ENCODE measurements at regions not wholly inside any gene's neighbourhood (a gene's known extent, or its start where the extent isn't known, plus 50 kb on each side); places are given as distances from the start of the nearest gene placed in this dataset.

DNA sequence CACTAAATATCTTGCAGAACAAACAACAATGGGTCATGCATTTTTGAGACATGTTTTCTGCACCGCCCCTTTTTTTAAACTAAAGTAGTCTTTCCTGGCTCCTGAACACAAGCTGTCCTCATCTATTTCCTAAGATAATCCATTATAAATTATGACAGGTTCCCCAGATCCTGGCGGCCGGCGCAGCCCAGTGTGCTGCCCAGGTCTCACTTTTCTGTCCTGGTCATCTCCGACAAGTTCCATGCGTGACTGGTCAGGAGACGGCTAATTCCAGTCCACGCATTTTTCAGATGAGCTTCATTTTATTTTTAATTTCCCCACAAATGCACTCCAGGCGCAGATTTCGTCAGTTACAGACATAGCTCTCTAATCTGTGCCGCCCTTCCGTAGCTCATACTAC is 92.9 kb upstream of the EGFLAM start:
- H3K36me3 ChIP-seq, result no peaks in the 10 kb centered on the region
- H3K27ac ChIP-seq, result no peak overlapping the region
- H3K27me3 ChIP-seq, result no peaks in the 10 kb centered on the region
- no peak for TF ChIP-seq POLR2AphosphoS5 (IDR thresholded peaks at IDR 0.05)
- TF ChIP-seq, protein P1, sequence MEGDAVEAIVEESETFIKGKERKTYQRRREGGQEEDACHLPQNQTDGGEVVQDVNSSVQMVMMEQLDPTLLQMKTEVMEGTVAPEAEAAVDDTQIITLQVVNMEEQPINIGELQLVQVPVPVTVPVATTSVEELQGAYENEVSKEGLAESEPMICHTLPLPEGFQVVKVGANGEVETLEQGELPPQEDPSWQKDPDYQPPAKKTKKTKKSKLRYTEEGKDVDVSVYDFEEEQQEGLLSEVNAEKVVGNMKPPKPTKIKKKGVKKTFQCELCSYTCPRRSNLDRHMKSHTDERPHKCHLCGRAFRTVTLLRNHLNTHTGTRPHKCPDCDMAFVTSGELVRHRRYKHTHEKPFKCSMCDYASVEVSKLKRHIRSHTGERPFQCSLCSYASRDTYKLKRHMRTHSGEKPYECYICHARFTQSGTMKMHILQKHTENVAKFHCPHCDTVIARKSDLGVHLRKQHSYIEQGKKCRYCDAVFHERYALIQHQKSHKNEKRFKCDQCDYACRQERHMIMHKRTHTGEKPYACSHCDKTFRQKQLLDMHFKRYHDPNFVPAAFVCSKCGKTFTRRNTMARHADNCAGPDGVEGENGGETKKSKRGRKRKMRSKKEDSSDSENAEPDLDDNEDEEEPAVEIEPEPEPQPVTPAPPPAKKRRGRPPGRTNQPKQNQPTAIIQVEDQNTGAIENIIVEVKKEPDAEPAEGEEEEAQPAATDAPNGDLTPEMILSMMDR (IDR thresholded peaks at IDR 0.05), result no peak
- TF ChIP-seq POLR2A (IDR thresholded peaks at IDR 0.05), result no peak
- H3K4me1 ChIP-seq, result no peaks in the 10 kb centered on the region
- no peak overlapping the region for H3K4me3 ChIP-seq
- no peak for DNase-seq (ENCODE audit: low spot score in 2 of 2)
- intact Hi-C loops (cut with DNase I; ENCODE audit: low total_unique reads), result no loop called here
- H3K9me3 ChIP-seq, result no peaks in the 10 kb centered on the region

DNA sequence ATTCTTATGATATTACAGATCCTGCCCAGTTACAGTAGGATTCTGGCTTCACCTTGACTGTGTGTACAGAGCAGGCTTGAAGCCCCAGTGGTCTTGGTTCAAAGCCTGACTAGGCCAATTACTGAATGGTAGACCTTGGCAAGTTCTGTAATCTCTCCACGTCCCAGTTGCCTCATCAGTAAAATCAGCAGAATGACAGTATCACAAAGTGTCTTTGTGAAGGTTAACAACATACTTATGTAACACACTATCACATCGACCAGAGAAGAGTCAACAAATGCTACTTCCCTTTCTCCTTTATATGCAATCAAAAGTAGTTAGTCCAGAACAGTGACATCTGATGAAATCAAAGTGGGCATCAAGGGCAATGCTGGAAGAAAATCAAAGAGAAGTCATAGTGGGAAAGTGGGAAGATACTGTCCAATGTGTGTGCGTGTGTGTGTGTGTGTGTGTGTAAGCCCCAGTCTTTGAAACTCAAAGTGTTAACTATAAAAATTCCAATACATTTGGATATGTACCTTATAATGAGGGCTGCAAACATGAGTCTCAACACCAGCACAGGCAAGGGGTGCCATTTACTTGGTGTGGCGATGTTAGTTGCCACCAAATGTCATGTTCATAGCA is 93.5 kb upstream of the EGFLAM start:
- H3K36me3 ChIP-seq, result no peaks in the 10 kb centered on the region
- H3K4me3 ChIP-seq, result no peak overlapping the region
- DNase-seq (ENCODE audit: low spot score in 2 of 2), result no peak
- no peaks in the 10 kb centered on the region for H3K9me3 ChIP-seq
- no peaks in the 10 kb centered on the region for H3K4me1 ChIP-seq
- TF ChIP-seq, protein P1 (IDR thresholded peaks at IDR 0.05), result no peak
- TF ChIP-seq POLR2A (IDR thresholded peaks at IDR 0.05), result no peak
- no peak for TF ChIP-seq POLR2AphosphoS5 (IDR thresholded peaks at IDR 0.05)
- H3K27ac ChIP-seq, result no peak overlapping the region
- no peaks in the 10 kb centered on the region for H3K27me3 ChIP-seq
- intact Hi-C loops (cut with DNase I; ENCODE audit: low total_unique reads), result loop anchor here (5.0 kb wide), 1 partner anchor 558 kb away; no protein-coding TSS in a partner anchor

DNA sequence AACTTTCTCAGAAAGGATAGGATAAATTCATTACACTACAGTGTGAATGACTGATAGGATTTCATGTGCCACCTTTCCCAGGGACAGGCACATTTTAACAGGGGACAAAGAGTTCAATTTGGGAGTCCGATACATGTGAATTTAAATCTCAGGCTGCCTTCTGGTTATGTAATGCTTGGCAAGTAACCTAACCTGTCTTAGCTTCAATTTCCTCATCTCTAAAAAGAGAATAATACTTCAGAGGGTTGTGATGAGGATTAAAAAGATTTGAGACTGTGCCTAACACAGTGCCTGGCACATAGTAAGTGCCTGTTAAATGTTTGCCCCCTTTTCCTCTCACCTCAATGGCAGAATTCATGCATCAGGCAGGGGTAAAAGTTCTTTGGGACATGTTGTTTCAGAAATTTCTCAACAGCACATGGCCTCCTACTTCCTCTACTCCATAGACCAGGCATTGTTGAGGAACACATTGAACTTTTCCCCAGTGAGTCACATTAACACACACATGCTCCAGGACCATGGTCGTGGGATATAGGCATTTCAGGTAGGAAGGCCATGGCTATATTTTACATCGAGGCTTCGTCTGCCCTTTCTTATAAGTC is 94.6 kb upstream of the EGFLAM start:
- no peaks in the 10 kb centered on the region for H3K4me1 ChIP-seq
- intact Hi-C loops (cut with DNase I; ENCODE audit: low total_unique reads), result loop anchor here (5.0 kb wide), 1 partner anchor 556 kb away; no protein-coding TSS in a partner anchor
- TF ChIP-seq, protein P1 (IDR thresholded peaks at IDR 0.05), result no peak
- TF ChIP-seq POLR2AphosphoS5 (IDR thresholded peaks at IDR 0.05), result no peak
- TF ChIP-seq POLR2A (IDR thresholded peaks at IDR 0.05), result no peak
- no peak overlapping the region for H3K27ac ChIP-seq
- H3K27me3 ChIP-seq, result no peaks in the 10 kb centered on the region
- no peak overlapping the region for H3K4me3 ChIP-seq
- no peak for DNase-seq (ENCODE audit: low spot score in 2 of 2)
- no peaks in the 10 kb centered on the region for H3K9me3 ChIP-seq
- no peaks in the 10 kb centered on the region for H3K36me3 ChIP-seq

DNA sequence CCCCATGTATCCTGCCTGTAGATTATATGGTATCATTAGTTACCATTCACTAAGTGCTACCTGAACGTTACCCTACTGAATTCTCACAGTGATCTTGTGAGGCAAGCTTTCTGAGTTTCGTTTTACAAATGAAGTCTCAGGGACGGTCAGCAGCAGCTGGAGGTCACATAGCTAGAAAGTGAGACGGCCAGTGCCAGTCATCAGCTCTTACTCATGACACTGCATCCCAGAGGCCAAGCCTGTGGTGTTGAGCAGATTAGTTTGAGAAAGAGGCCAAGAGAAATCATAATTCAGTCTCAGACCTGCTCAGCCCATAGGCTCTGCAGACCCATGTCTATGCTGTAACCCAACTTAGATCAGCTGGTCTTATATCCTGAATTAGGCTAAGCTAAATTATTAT is 95.7 kb upstream of the EGFLAM start:
- Histone ChIP-seq H3K27me3 (no peaks in the 10 kb centered on the region), H3K4me1 (no peaks in the 10 kb centered on the region), H3K9me3 (no peaks in the 10 kb centered on the region), H3K27ac (no peak overlapping the region), H3K4me3 (no peak overlapping the region), H3K36me3 (no peaks in the 10 kb centered on the region)
- intact Hi-C loops (cut with DNase I; ENCODE audit: low total_unique reads), result loop anchor here (5.0 kb wide), 1 partner anchor 555 kb away; no protein-coding TSS in a partner anchor
- no peak for DNase-seq (ENCODE audit: low spot score in 2 of 2)
- TF ChIP-seq, protein P1 (IDR thresholded peaks at IDR 0.05), result no peak
- TF ChIP-seq POLR2A (IDR thresholded peaks at IDR 0.05) (no peak), POLR2AphosphoS5 (IDR thresholded peaks at IDR 0.05) (no peak)

DNA sequence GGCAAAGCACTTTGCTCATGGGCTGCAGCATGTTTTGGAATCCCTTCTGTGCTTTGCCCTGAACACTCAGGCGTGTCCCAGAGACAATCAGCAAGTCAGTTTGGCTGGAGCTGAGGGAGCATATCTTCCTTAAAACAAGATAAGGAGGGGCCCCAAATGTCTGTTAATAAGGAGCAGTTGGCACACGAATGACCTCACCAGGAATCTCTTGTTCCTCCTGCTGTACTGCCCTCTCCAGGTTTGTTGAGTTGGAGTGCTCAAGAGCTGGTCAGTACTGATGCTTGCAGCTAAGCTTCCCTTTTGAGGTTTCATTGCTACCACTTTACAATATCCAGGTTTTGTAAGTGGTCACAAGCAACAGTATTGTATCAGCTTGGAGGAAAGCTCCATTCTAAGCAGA is 101.3 kb upstream of the EGFLAM start:
- Histone ChIP-seq H3K27ac (no peak overlapping the region), H3K9me3 (no peaks in the 10 kb centered on the region), H3K4me3 (no peak overlapping the region), H3K36me3 (no peaks in the 10 kb centered on the region), H3K4me1 (no peaks in the 10 kb centered on the region), H3K27me3 (no peaks in the 10 kb centered on the region)
- no peak for TF ChIP-seq POLR2A (IDR thresholded peaks at IDR 0.05)
- TF ChIP-seq, protein P1 (IDR thresholded peaks at IDR 0.05), result no peak
- TF ChIP-seq POLR2AphosphoS5 (IDR thresholded peaks at IDR 0.05), result no peak
- DNase-seq (ENCODE audit: low spot score in 2 of 2), result no peak
- intact Hi-C loops (cut with DNase I; ENCODE audit: low total_unique reads), result no loop called here

Measured in breast epithelium (tissue), 4 donors.